GM12878 (cell line): ENCODE measurements at regions not wholly inside any gene's neighbourhood (a gene's known extent, or its start where the extent isn't known, plus 50 kb on each side); places are given as distances from the start of the nearest gene placed in this dataset.

Experiments used
- ATAC-seq: fragments of 200-7000 bp; cut with Tn5 transposase; 3 replicates; pipeline ENCODE4 v1.9.1; 2020; ENCODE audit warnings: mild to moderate bottlenecking, moderate library complexity
- BruUV-seq: library from RNA; stranded (reverse); fragments of 400-500 nt; replicated peaks from 2 replicates; lab custom pipeline; 2021; lab: Mats Ljungman, UMichigan
- CTCF ChIA-PET: fragments of 300-600 bp; sonication (Branson Sonifier 250); formaldehyde crosslinking; extraction: SDS; loops from one replicate; lab custom pipeline; 2021; ENCODE audit warnings: inconsistent platforms; lab: Yijun Ruan, JAX
- POLR2A ChIA-PET: fragments of 350-600 bp; formaldehyde crosslinking; extraction: SDS; loops from one replicate; lab custom pipeline; 2021; ENCODE audit warnings: inconsistent platforms; lab: Charles Lee
- RAD21 ChIA-PET: fragments of 300-600 bp; sonication (Branson Sonifier 250); formaldehyde crosslinking; loops from one replicate; lab custom pipeline; 2023; ENCODE audit warnings: antibody characterized with exemption; ENCODE audit not compliant: unreplicated experiment; lab: Charles Lee
- SMC1A ChIA-PET: fragments of 300-600 bp; sonication (Branson Sonifier 250); formaldehyde crosslinking; loops from one replicate; lab custom pipeline; 2023; ENCODE audit not compliant: unreplicated experiment, uncharacterized antibody; lab: Charles Lee
- DNase-seq: peaks from one replicate; pipeline ENCODE4 v3.0.0-alpha.2; 2011; ENCODE audit warnings: low read depth, low spot score
- FAIRE-seq: peaks from 3 replicates; lab custom pipeline; 2011; peaks lifted over from hg19 to GRCh38; lab: Jason Lieb, UNC
- H2AFZ ChIP-seq: 2 replicates; pipeline ENCODE4 v1.6.0; 2011; ENCODE audit warnings: low read depth, low read length, control low read depth; ENCODE audit not compliant: control insufficient read depth
- H3K27ac ChIP-seq: 2 replicates; pipeline ENCODE4 v1.5.1; 2011; ENCODE audit warnings: control low read depth; ENCODE audit not compliant: control insufficient read depth, insufficient read depth
- H3K27me3 ChIP-seq, 2 experiments: replicated peaks in 1 of 2; 2 replicates each; pipeline versions ENCODE4 v1.6.0 to v1.6.1; 2011; ENCODE audit warnings: low read length in 1 of 2; ENCODE audit not compliant: control insufficient read depth in 2 of 2, insufficient read depth in 2 of 2
- H3K36me3 ChIP-seq, 2 experiments: 2 replicates each; pipeline ENCODE4 v1.5.1; 2011; ENCODE audit warnings: low read length in 1 of 2; ENCODE audit not compliant: control insufficient read depth in 2 of 2, insufficient read depth in 2 of 2
- H3K4me1 ChIP-seq: 2 replicates; pipeline ENCODE4 v1.6.1; 2011; ENCODE audit warnings: mild to moderate bottlenecking, low read length, moderate library complexity, mixed read lengths; ENCODE audit not compliant: control insufficient read depth, insufficient read depth
- H3K4me2 ChIP-seq: 2 replicates; pipeline ENCODE4 v1.6.0; 2011; ENCODE audit warnings: control low read depth; ENCODE audit not compliant: control insufficient read depth, insufficient read depth
- H3K4me3 ChIP-seq: fragments of 200-600 bp; sonication (generic); 2 replicates; pipeline ENCODE4 v1.5.1; 2016
- H3K79me2 ChIP-seq: 2 replicates; pipeline ENCODE4 v1.6.0; 2011; ENCODE audit warnings: low read length; ENCODE audit not compliant: control insufficient read depth, insufficient read depth
- H3K9ac ChIP-seq: 2 replicates; pipeline ENCODE4 v1.8.0; 2011; ENCODE audit warnings: low read length, control low read depth, mixed read lengths; ENCODE audit not compliant: control insufficient read depth, insufficient read depth
- H3K9me3 ChIP-seq: replicated peaks from 3 replicates; pipeline ENCODE4 v1.5.1; 2011; ENCODE audit warnings: mild to moderate bottlenecking, low read length; ENCODE audit not compliant: control insufficient read depth, insufficient read depth
- H4K20me1 ChIP-seq: 2 replicates; pipeline ENCODE4 v1.6.0; 2011; ENCODE audit not compliant: control insufficient read depth, insufficient read depth
- BCL3 ChIP-seq: IDR thresholded peaks from 2 replicates; pipeline ENCODE4 v1.6.1; 2011; ENCODE audit warnings: borderline replicate concordance, low read depth, mild to moderate bottlenecking, moderate library complexity, low read length; ENCODE audit not compliant: insufficient read depth, poor library complexity, severe bottlenecking
- BCLAF1 ChIP-seq: fragments of 450-650 bp; IDR thresholded peaks from 2 replicates; pipeline ENCODE4 v1.6.1; 2017; ENCODE audit warnings: antibody characterized with exemption, mild to moderate bottlenecking, moderate library complexity
- CHD1 ChIP-seq: IDR thresholded peaks from 2 replicates; pipeline ENCODE4 v1.6.1; 2012; ENCODE audit warnings: low read depth, low read length, improper control_type of control experiment
- CREB1 ChIP-seq: IDR thresholded peaks from 2 replicates; pipeline ENCODE4 v1.6.1; 2012; ENCODE audit warnings: low read depth, mild to moderate bottlenecking, inconsistent platforms
- HDGF ChIP-seq: fragments of 450-650 bp; IDR thresholded peaks from 2 replicates; pipeline ENCODE4 v1.6.1; 2016; ENCODE audit warnings: antibody characterized with exemption
- IRF5 ChIP-seq: fragments of 450-650 bp; IDR thresholded peaks from 2 replicates; pipeline ENCODE4 v1.6.1; 2017; ENCODE audit warnings: borderline replicate concordance
- MYB ChIP-seq: fragments of 150-350 bp; IDR thresholded peaks from 2 replicates; pipeline ENCODE4 v1.6.1; 2014; ENCODE audit warnings: mild to moderate bottlenecking, low read depth, low read length, borderline replicate concordance
- POLR2AphosphoS5 ChIP-seq: IDR thresholded peaks from 2 replicates; pipeline ENCODE4 v1.6.1; 2011; ENCODE audit warnings: mild to moderate bottlenecking, low read length, inconsistent platforms
- POU2F2 ChIP-seq: IDR thresholded peaks from 3 replicates; pipeline ENCODE4 v1.6.1; 2011; ENCODE audit warnings: low read depth, mild to moderate bottlenecking, low read length, borderline replicate concordance
- RAD51 ChIP-seq: fragments of 450-650 bp; IDR thresholded peaks from 2 replicates; pipeline ENCODE4 v1.6.1; 2016; ENCODE audit warnings: moderate library complexity, mild to moderate bottlenecking, inconsistent platforms
- RBBP5 ChIP-seq: fragments of 200-600 bp; sonication (generic); conservative IDR thresholded peaks from 2 replicates; pipeline ENCODE4 v1.6.1; 2016
- REST ChIP-seq: IDR thresholded peaks from 2 replicates; pipeline ENCODE4 v1.6.1; 2012; ENCODE audit warnings: mild to moderate bottlenecking, low read depth, low read length
- RUNX3 ChIP-seq: IDR thresholded peaks from 2 replicates; pipeline ENCODE4 v1.6.1; 2012; ENCODE audit warnings: low read length, inconsistent platforms
- SREBF2 ChIP-seq: IDR thresholded peaks from 2 replicates; pipeline ENCODE4 v1.6.1; 2012; ENCODE audit warnings: mild to moderate bottlenecking, low read length
- WRNIP1 ChIP-seq: IDR thresholded peaks from 2 replicates; pipeline ENCODE4 v1.6.1; 2011; ENCODE audit warnings: low read depth, low read length, improper control_type of control experiment, borderline replicate concordance
- WGBS: methylation state at CpG from one replicate; pipeline ENCODE4 v1.1.6; 2016; ENCODE audit warnings: low lambda C conversion rate; ENCODE audit not compliant: insufficient replicate concordance, insufficient coverage; ENCODE audit errors: missing lambda C conversion rate; 5-methylcytosine and 5-hydroxymethylcytosine counted together
- in situ Hi-C: fragments of 300-500 bp; cut with MboI; formaldehyde crosslinking; loops from 9 replicates; pipeline ENCODE4 v1.14.3; 2018; ENCODE audit warnings: mixed read lengths
- intact Hi-C: fragments of 100-400 bp; cut with micrococcal nuclease; formaldehyde crosslinking; loops from one replicate; pipeline ENCODE4 v1.14.2; 2022; ENCODE audit not compliant: unreplicated experiment

- TF ChIP-seq REST (no peak), BCL3 (no peak), SREBF2 (no peak), RBBP5 (no peak), CREB1 (no peak), MYB (no peak), POLR2AphosphoS5 (no peak)
These were observed 181.6 kb upstream of the MKI67 start (continued) for GRCh38 chr10:128307820-128308219.

GRCh38 chr10:128310971-128311658 is 184.9 kb upstream of the MKI67 start:
- no peak overlapping the region for H3K4me2 ChIP-seq
- SMC1A ChIA-PET, result no interaction called here
- in situ Hi-C loops, result no loop called here
- H3K4me1 ChIP-seq, result no peaks in the 10 kb centered on the region
- BruUV-seq, result no TSS peak
- H4K20me1 ChIP-seq, result no peaks in the 10 kb centered on the region
- intact Hi-C loops, result no loop called here
- no peaks in the 10 kb centered on the region; a peak in 2 of 4 replicates for H3K27me3 ChIP-seq
- no peak overlapping the region for H3K27ac ChIP-seq
- 37% methylated on average over 9 of the region's 9 CpGs for WGBS
- POLR2A ChIA-PET, result no interaction called here
- H3K9ac ChIP-seq, result no peak overlapping the region
- DNase-seq (no peak), FAIRE-seq (no peak), ATAC-seq (no peak)
- no peaks in the 10 kb centered on the region for H3K9me3 ChIP-seq
- RAD21 ChIA-PET, result no interaction called here
- H3K79me2 ChIP-seq, result no peaks in the 10 kb centered on the region
- no peaks in the 10 kb centered on the region for H3K36me3 ChIP-seq
- H3K4me3 ChIP-seq, result no peak overlapping the region
- CTCF ChIA-PET, result no interaction called here
- H2AFZ ChIP-seq, result no peak overlapping the region
- TF ChIP-seq POU2F2 (no peak), WRNIP1 (no peak), BCLAF1 (no peak), RUNX3 (no peak), HDGF (no peak), IRF5 (no peak), CHD1 (no peak), RAD51 (no peak)
